Heart left ventricle (tissue), 16 donors: ENCODE measurements at regions not wholly inside any gene's neighbourhood (a gene's known extent, or its start where the extent isn't known, plus 50 kb on each side); places are given as distances from the start of the nearest gene placed in this dataset.
"Not testable (repeated sequence)": the region's sequence is repeated elsewhere in the genome, so short reads cannot be mapped to it uniquely, and the experiment has no call there.

Experiments
- ATAC-seq, 4 donors: fragments of 200-7000 bp; cut with Tn5 transposase; one replicate each; pipeline ENCODE4 v1.9.1; 2020 to 2022; ENCODE audit warnings: moderate library complexity in 4 of 4, mild to moderate bottlenecking in 3 of 4, moderate number of reproducible peaks in 1 of 4
- DNase-seq, 5 donors: peaks; one replicate each; pipeline ENCODE4 v3.0.0-alpha.2; 2020
- H3K27ac ChIP-seq, 12 donors: fragments of 200-600 bp; sonication (generic) in 4 of 12; one replicate each; pipeline versions ENCODE4 v1.5.0 to v1.8.0; 2016 to 2022; ENCODE audit warnings: mild to moderate bottlenecking in 2 of 12
- H3K27me3 ChIP-seq, 9 donors: fragments of 200-600 bp; sonication (generic) in 2 of 9; one replicate each; pipeline versions ENCODE4 v1.5.1 to v1.8.0; 2016 to 2022; ENCODE audit warnings: mild to moderate bottlenecking in 3 of 9
- H3K36me3 ChIP-seq, 9 donors: fragments of 200-600 bp; sonication (generic) in 2 of 9; one replicate each; pipeline versions ENCODE4 v1.5.0 to v1.8.0; 2018 to 2022; ENCODE audit warnings: mild to moderate bottlenecking in 2 of 9
- H3K4me1 ChIP-seq, 12 donors: fragments of 200-600 bp; sonication (generic) in 4 of 12; one replicate each; pipeline versions ENCODE4 v1.5.0 to v1.8.0; 2016 to 2022; ENCODE audit warnings: mild to moderate bottlenecking in 3 of 12
- H3K4me3 ChIP-seq, 12 donors: fragments of 200-600 bp; sonication (generic) in 4 of 12; one replicate each; pipeline versions ENCODE4 v1.5.0 to v1.8.0; 2017 to 2022; ENCODE audit warnings: mild to moderate bottlenecking in 9 of 12, moderate library complexity in 4 of 12
- H3K9me3 ChIP-seq, 12 donors: fragments of 200-600 bp; sonication (generic) in 4 of 12; one replicate each; pipeline versions ENCODE4 v1.5.0 to v1.8.0; 2016 to 2022; ENCODE audit warnings: mild to moderate bottlenecking in 1 of 12
- POLR2A ChIP-seq, 2 donors: fragments of 450-650 bp; IDR thresholded peaks; one replicate each; pipeline ENCODE4 v1.6.1; 2017; ENCODE audit warnings: antibody characterized with exemption in 2 of 2, mild to moderate bottlenecking in 2 of 2, moderate library complexity in 2 of 2
- WGBS, 4 donors: extraction: QIAGEN DNeasy Blood & Tissue Kit in 2 of 4; methylation state at CpG; one replicate each; pipeline versions ENCODE4 v1.1.5 to v1.1.7; 2013 to 2018; 5-methylcytosine and 5-hydroxymethylcytosine counted together
- intact Hi-C, 10 donors: fragments of 100-400 bp; cut with DNase I; formaldehyde crosslinking; loops; one replicate each; pipeline versions ENCODE4 v1.11.1 to v1.14.2; 2022
- TF ChIP-seq, protein P1 (sequence below), 12 donors: fragments of 200-600 bp; sonication (generic) in 4 of 12; IDR thresholded peaks; one replicate each; pipeline versions ENCODE4 v1.5.0 to v1.8.0; 2018 to 2022; ENCODE audit warnings: antibody characterized with exemption in 12 of 12, mild to moderate bottlenecking in 5 of 12
- donor health status: ischemic (EF 13 %, LVEDD 7.1; RV severe dilation, severe dysfunction).
- donor health status: healthy with polysubstance abuse.
- donor health status: DM: no; HTN: yes; CAD: no.
- donor health status: DM: no; HTN: no; CAD: no.
- donor health status: ischemic (EF 25% LVEDD 6.9; RV normal size, moderate dysfunction).
- donor health status: ischemic (EF 25% LVEDD 5.7; RV mildly dilated, moderate dysfunction).
- donor health status: healthy.
- donor health status: DM: yes; HTN: yes; CAD: no.
- donor health status: ischemic (EF 35%, LVEDD 5.7; RV mildly dilated, moderate dysfunction).
- donor health status: nonischemic (EF 11% LVEDD 7.7; RV severe dilation, severe dysfunction).
- donor health status: DM: yes; HTN: yes; CAD: no.
- donor health status: PGD.
- donor health status: ischemic (EF 29% LVEDD 5.4; RV normal size, mild dysfunction).
- donor health status: nonischemic (EF 23%, LVEDD 6.1; RV moderate dilation, normal function).

DNA sequence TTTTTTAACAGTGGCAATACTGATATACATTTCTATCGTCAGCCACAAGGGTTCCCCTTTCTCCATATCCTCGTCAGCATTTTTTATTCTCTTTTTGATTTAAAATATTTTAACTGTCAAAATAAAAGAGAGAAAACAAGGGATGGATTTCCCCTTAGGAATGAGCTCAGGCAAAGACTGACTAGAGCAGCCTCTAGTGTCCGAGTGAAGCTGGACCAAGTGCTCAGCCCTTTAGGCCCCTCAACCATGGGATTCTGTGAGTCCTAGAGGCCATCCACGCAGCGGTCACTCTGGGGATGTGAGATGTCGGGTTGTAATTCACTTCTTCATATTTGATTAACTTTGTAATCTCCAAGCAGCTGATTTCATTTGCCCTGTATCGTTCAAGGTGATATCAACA, 137.4 kb upstream of the RNF32 start:
- ATAC-seq (no peak), DNase-seq (no peak)
- no peak for TF ChIP-seq POLR2A (IDR thresholded peaks at IDR 0.05)
- TF ChIP-seq, protein P1, sequence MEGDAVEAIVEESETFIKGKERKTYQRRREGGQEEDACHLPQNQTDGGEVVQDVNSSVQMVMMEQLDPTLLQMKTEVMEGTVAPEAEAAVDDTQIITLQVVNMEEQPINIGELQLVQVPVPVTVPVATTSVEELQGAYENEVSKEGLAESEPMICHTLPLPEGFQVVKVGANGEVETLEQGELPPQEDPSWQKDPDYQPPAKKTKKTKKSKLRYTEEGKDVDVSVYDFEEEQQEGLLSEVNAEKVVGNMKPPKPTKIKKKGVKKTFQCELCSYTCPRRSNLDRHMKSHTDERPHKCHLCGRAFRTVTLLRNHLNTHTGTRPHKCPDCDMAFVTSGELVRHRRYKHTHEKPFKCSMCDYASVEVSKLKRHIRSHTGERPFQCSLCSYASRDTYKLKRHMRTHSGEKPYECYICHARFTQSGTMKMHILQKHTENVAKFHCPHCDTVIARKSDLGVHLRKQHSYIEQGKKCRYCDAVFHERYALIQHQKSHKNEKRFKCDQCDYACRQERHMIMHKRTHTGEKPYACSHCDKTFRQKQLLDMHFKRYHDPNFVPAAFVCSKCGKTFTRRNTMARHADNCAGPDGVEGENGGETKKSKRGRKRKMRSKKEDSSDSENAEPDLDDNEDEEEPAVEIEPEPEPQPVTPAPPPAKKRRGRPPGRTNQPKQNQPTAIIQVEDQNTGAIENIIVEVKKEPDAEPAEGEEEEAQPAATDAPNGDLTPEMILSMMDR (IDR thresholded peaks at IDR 0.05) = no peak
- intact Hi-C loops = no loop called here
- WGBS, 4 donors = 55 to 67% (median 66%) methylated on average over 7 of the region's 7 CpGs
- Histone ChIP-seq H3K36me3 (no peaks in the 10 kb centered on the region), H3K9me3 (peaks cover 0 to 15% (median 2%) of the 10 kb centered on the region in 12 donors), H3K27me3 (no peaks in the 10 kb centered on the region), H3K4me1 (no peaks in the 10 kb centered on the region), H3K27ac (no peak overlapping the region), H3K4me3 (no peak overlapping the region)

DNA sequence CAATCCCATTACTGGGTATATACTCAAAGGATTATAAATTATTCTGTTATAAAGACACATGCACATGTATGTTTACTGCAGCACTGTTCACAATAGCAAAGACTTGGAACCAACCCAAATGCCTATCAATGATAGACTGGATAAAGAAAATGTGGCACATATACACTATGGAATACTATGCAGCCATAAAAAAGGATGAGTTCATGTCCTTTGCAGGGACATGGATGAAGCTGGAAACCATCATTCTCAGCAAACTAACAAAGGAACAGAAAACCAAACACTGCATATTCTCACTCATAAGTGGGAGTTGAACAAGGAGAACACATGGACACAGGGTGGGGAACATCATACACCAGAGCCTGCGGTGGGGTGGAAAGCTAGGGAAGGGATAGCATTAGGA, 138.8 kb upstream of the RNF32 start:
- intact Hi-C loops, H3K27me3 ChIP-seq, ATAC-seq, H3K4me3 ChIP-seq, H3K4me1 ChIP-seq, H3K36me3 ChIP-seq, DNase-seq, H3K27ac ChIP-seq: not testable (repeated sequence)
- 88 to 100% (median 95%) methylated on average over 1 of the region's 1 CpG for WGBS, 4 donors
- H3K9me3 ChIP-seq = peaks cover 0 to 15% (median 2%) of the 10 kb centered on the region in 12 donors

DNA sequence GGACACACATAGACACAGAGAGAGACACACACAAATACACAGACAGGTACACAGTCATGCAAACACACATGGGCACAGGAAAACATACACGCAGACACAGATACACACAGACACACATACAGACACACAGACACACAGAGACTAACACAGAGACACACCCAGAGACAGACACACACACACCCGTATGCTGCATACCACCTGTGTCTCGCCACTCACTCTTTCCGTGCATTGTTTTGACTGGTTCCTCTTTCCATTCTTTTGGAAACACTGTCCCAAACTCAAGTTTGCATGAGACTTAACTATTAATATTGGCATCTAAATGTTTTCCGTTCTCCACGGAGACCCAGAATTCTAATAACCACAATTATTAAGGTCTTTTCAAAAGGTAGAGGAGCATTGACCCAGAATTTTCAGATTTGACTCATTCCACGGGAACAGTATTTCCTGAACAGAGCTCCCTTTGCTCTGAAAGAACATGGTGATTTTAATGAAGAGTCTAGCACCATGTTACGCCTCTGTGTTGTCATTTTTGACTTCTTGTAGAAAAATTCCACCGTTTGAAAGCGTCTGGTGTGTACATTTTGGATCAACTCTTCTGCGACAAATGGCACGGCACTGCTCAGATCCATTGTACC, 141.2 kb upstream of the RNF32 start:
- H3K4me1 ChIP-seq = no peaks in the 10 kb centered on the region
- H3K27me3 ChIP-seq = peaks cover 0 to 1% (median 0%) of the 10 kb centered on the region in 9 donors
- no peaks in the 10 kb centered on the region for H3K36me3 ChIP-seq
- 80 to 85% (median 81%) methylated on average over 12 of the region's 12 CpGs for WGBS, 4 donors
- ATAC-seq = no peak
- TF ChIP-seq, protein P1 (IDR thresholded peaks at IDR 0.05) = no peak
- TF ChIP-seq POLR2A (IDR thresholded peaks at IDR 0.05) = no peak
- H3K9me3 ChIP-seq = peaks cover 0 to 15% (median 2%) of the 10 kb centered on the region in 12 donors
- intact Hi-C loops = loop anchor here in 1 of 10 donors (10.0 kb wide), 1 partner anchor 945 kb away; no protein-coding TSS in a partner anchor
- H3K27ac ChIP-seq = no peak overlapping the region
- DNase-seq = no peak
- H3K4me3 ChIP-seq = no peak overlapping the region

DNA sequence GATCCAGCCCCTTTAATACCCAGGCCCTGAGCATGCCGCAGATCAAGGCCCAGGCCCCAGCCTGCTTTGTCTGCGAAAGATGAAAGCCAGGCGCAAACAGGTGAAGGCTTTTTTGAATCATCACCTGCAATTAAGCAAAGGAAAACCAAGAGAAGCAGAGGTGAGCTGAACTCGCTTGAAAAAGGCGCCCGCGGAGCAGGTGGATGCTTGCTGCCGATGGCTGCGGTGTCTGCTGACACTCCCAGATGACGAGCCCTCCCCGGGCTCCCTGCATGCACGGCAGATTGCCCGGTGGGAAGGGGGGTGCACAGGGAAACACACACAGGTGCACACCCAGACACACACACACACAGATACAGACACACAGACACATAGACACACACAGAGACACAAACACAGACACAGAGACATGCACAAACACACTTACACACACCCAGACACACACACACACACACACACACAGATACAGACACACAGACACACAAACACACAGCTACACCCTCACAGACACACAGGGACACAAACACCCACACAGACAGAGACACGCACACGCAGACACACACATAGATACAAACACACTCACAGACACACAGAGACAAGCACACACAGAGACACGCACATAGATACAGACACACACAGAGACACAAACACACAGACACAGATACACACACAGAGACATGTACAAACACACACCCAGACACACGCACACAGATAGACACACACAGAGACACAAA, 142.6 kb upstream of the RNF32 start:
- intact Hi-C loops = loop anchor here in 1 of 10 donors (10.0 kb wide), 1 partner anchor 943 kb away; no protein-coding TSS in a partner anchor
- Histone ChIP-seq H3K36me3 (no peaks in the 10 kb centered on the region), H3K4me1 (no peaks in the 10 kb centered on the region), H3K27me3 (peaks cover 0 to 2% (median 0%) of the 10 kb centered on the region in 9 donors), H3K27ac (no peak overlapping the region), H3K9me3 (peaks cover 0 to 15% (median 2%) of the 10 kb centered on the region in 12 donors), H3K4me3 (no peak overlapping the region)
- no peak for ATAC-seq
- DNase-seq = no peak
- TF ChIP-seq, protein P1 (IDR thresholded peaks at IDR 0.05) = no peak
- TF ChIP-seq POLR2A (IDR thresholded peaks at IDR 0.05) = no peak
- WGBS, 4 donors = 78 to 86% (median 81%) methylated on average over 17 of the region's 17 CpGs
